GM12878 (cell line): ENCODE measurements at regions not wholly inside any gene's neighbourhood (a gene's known extent, or its start where the extent isn't known, plus 50 kb on each side); places are given as distances from the start of the nearest gene placed in this dataset.

Source experiments
- ATAC-seq: fragments of 200-7000 bp; cut with Tn5 transposase; 3 replicates; pipeline ENCODE4 v1.9.1; 2020; ENCODE audit warnings: mild to moderate bottlenecking, moderate library complexity
- BruUV-seq: library from RNA; stranded (reverse); fragments of 400-500 nt; replicated peaks from 2 replicates; lab custom pipeline; 2021; lab: Mats Ljungman, UMichigan
- CTCF ChIA-PET: fragments of 300-600 bp; sonication (Branson Sonifier 250); formaldehyde crosslinking; extraction: SDS; loops from one replicate; lab custom pipeline; 2021; ENCODE audit warnings: inconsistent platforms; lab: Yijun Ruan, JAX
- POLR2A ChIA-PET: fragments of 350-600 bp; formaldehyde crosslinking; extraction: SDS; loops from one replicate; lab custom pipeline; 2021; ENCODE audit warnings: inconsistent platforms; lab: Charles Lee
- RAD21 ChIA-PET: fragments of 300-600 bp; sonication (Branson Sonifier 250); formaldehyde crosslinking; loops from one replicate; lab custom pipeline; 2023; ENCODE audit warnings: antibody characterized with exemption; ENCODE audit not compliant: unreplicated experiment; lab: Charles Lee
- SMC1A ChIA-PET: fragments of 300-600 bp; sonication (Branson Sonifier 250); formaldehyde crosslinking; loops from one replicate; lab custom pipeline; 2023; ENCODE audit not compliant: unreplicated experiment, uncharacterized antibody; lab: Charles Lee
- DNase-seq: peaks from one replicate; pipeline ENCODE4 v3.0.0-alpha.2; 2011; ENCODE audit warnings: low read depth, low spot score
- FAIRE-seq: peaks from 3 replicates; lab custom pipeline; 2011; peaks lifted over from hg19 to GRCh38; lab: Jason Lieb, UNC
- H2AFZ ChIP-seq: 2 replicates; pipeline ENCODE4 v1.6.0; 2011; ENCODE audit warnings: low read depth, low read length, control low read depth; ENCODE audit not compliant: control insufficient read depth
- H3K27ac ChIP-seq: 2 replicates; pipeline ENCODE4 v1.5.1; 2011; ENCODE audit warnings: control low read depth; ENCODE audit not compliant: control insufficient read depth, insufficient read depth
- H3K27me3 ChIP-seq, 2 experiments: replicated peaks in 1 of 2; 2 replicates each; pipeline versions ENCODE4 v1.6.0 to v1.6.1; 2011; ENCODE audit warnings: low read length in 1 of 2; ENCODE audit not compliant: control insufficient read depth in 2 of 2, insufficient read depth in 2 of 2
- H3K36me3 ChIP-seq, 2 experiments: 2 replicates each; pipeline ENCODE4 v1.5.1; 2011; ENCODE audit warnings: low read length in 1 of 2; ENCODE audit not compliant: control insufficient read depth in 2 of 2, insufficient read depth in 2 of 2
- H3K4me1 ChIP-seq: 2 replicates; pipeline ENCODE4 v1.6.1; 2011; ENCODE audit warnings: mild to moderate bottlenecking, low read length, moderate library complexity, mixed read lengths; ENCODE audit not compliant: control insufficient read depth, insufficient read depth
- H3K4me2 ChIP-seq: 2 replicates; pipeline ENCODE4 v1.6.0; 2011; ENCODE audit warnings: control low read depth; ENCODE audit not compliant: control insufficient read depth, insufficient read depth
- H3K4me3 ChIP-seq: fragments of 200-600 bp; sonication (generic); 2 replicates; pipeline ENCODE4 v1.5.1; 2016
- H3K79me2 ChIP-seq: 2 replicates; pipeline ENCODE4 v1.6.0; 2011; ENCODE audit warnings: low read length; ENCODE audit not compliant: control insufficient read depth, insufficient read depth
- H3K9ac ChIP-seq: 2 replicates; pipeline ENCODE4 v1.8.0; 2011; ENCODE audit warnings: low read length, control low read depth, mixed read lengths; ENCODE audit not compliant: control insufficient read depth, insufficient read depth
- H3K9me3 ChIP-seq: replicated peaks from 3 replicates; pipeline ENCODE4 v1.5.1; 2011; ENCODE audit warnings: mild to moderate bottlenecking, low read length; ENCODE audit not compliant: control insufficient read depth, insufficient read depth
- H4K20me1 ChIP-seq: 2 replicates; pipeline ENCODE4 v1.6.0; 2011; ENCODE audit not compliant: control insufficient read depth, insufficient read depth
- BCL11A ChIP-seq: IDR thresholded peaks from 2 replicates; pipeline ENCODE4 v1.6.1; 2011; ENCODE audit warnings: low read depth, low read length
- BMI1 ChIP-seq: fragments of 450-650 bp; IDR thresholded peaks from 2 replicates; pipeline ENCODE4 v1.6.1; 2016; ENCODE audit warnings: mild to moderate bottlenecking, moderate library complexity, borderline replicate concordance
- EP300 ChIP-seq, 2 experiments: fragments of 150-350 bp in 1 of 2; IDR thresholded peaks; 2 replicates each; pipeline ENCODE4 v1.6.1; 2011 to 2012; ENCODE audit warnings: low read depth in 2 of 2, low read length in 2 of 2, borderline replicate concordance in 1 of 2, improper control_type of control experiment in 1 of 2, inconsistent platforms in 1 of 2; ENCODE audit not compliant: control insufficient read depth in 1 of 2
- WGBS: methylation state at CpG from one replicate; pipeline ENCODE4 v1.1.6; 2016; ENCODE audit warnings: low lambda C conversion rate; ENCODE audit not compliant: insufficient replicate concordance, insufficient coverage; ENCODE audit errors: missing lambda C conversion rate; 5-methylcytosine and 5-hydroxymethylcytosine counted together
- in situ Hi-C: fragments of 300-500 bp; cut with MboI; formaldehyde crosslinking; loops from 9 replicates; pipeline ENCODE4 v1.14.3; 2018; ENCODE audit warnings: mixed read lengths
- intact Hi-C: fragments of 100-400 bp; cut with micrococcal nuclease; formaldehyde crosslinking; loops from one replicate; pipeline ENCODE4 v1.14.2; 2022; ENCODE audit not compliant: unreplicated experiment
- TF ChIP-seq, protein P1 (sequence below): IDR thresholded peaks from 2 replicates; pipeline ENCODE4 v1.6.1; 2012; ENCODE audit warnings: improper control_type of control experiment, low read depth, low read length; ENCODE audit not compliant: insufficient replicate concordance
- TF ChIP-seq, protein P2 (sequence below): IDR thresholded peaks from 2 replicates; pipeline ENCODE4 v1.6.1; 2011; ENCODE audit warnings: borderline replicate concordance, low read depth, mild to moderate bottlenecking, moderate library complexity, mixed read lengths, low read length; ENCODE audit not compliant: insufficient read depth; ENCODE audit errors: extremely low read length
- TF ChIP-seq, protein P3 (sequence below): fragments of 450-650 bp; IDR thresholded peaks from 2 replicates; pipeline ENCODE4 v1.6.1; 2017; ENCODE audit warnings: mild to moderate bottlenecking, low read depth, inconsistent platforms; ENCODE audit not compliant: poor library complexity, severe bottlenecking

DNA sequence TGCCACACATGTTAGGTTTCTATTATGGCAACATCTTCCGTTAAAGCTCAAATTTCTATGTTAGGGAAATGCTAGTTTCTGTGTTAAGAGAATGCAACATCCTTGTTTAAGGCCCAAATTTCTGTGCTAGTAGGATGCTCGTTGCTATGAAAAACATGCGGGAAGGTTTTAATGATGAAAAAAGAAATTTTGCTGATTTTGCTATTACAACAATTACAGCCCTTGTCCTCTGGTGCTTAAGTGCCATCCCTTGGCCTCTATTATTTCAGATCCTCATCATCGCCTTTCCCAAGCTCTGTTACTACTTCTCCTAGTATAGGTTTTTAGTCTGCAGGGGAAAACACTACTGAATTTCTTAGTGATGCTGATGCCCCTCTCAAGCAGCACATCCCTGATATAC lies 412.6 kb upstream of the NDST3 start:
- Histone ChIP-seq H4K20me1 (no peaks in the 10 kb centered on the region), H3K36me3 (no peaks in the 10 kb centered on the region), H3K79me2 (no peaks in the 10 kb centered on the region), H3K4me1 (no peaks in the 10 kb centered on the region), H3K4me2 (no peak overlapping the region), H3K9me3 (no peaks in the 10 kb centered on the region), H3K27me3 (no peaks in the 10 kb centered on the region), H3K9ac (no peak overlapping the region), H2AFZ (no peak overlapping the region), H3K27ac (no peak overlapping the region), H3K4me3 (no peak overlapping the region)
- ChIA-PET CTCF (no interaction called here), POLR2A (no interaction called here), RAD21 (no interaction called here), SMC1A (interaction anchor here (0.7 kb wide), 1 partner anchor 86 kb away, joined by 3 read pairs; no protein-coding TSS in a partner anchor)
- no peak for DNase-seq
- WGBS: 46% methylated on average over 4 of the region's 4 CpGs
- no TSS peak for BruUV-seq
- FAIRE-seq: no peak
- TF ChIP-seq BCL11A: no peak
- in situ Hi-C loops (no loop called here), intact Hi-C loops (no loop called here)
- no peak for ATAC-seq

DNA sequence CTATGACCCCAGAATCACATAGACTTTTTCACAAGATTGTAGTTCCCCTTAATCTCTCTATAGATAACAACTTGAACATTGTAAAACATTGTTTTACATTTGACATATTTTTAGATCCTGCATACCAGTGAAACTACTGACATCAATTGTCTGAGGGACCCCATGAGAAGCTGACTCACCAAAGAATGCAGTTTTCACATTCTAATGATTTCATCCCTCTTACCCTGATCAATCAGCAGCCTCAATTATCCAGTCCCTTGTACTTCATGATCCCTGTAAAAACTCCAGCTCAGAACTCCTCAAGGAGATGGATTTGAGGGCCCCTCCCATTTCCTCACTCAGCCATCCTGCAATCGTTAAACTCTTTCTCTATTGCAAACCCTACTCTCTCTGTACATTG lies 411.0 kb upstream of the NDST3 start:
- no peak for FAIRE-seq
- no peaks in the 10 kb centered on the region for H4K20me1 ChIP-seq
- SMC1A ChIA-PET: interaction anchor here (1.3 kb wide), 1 partner anchor 78 kb away, joined by 3 read pairs; no protein-coding TSS in a partner anchor
- TF ChIP-seq, protein P1, sequence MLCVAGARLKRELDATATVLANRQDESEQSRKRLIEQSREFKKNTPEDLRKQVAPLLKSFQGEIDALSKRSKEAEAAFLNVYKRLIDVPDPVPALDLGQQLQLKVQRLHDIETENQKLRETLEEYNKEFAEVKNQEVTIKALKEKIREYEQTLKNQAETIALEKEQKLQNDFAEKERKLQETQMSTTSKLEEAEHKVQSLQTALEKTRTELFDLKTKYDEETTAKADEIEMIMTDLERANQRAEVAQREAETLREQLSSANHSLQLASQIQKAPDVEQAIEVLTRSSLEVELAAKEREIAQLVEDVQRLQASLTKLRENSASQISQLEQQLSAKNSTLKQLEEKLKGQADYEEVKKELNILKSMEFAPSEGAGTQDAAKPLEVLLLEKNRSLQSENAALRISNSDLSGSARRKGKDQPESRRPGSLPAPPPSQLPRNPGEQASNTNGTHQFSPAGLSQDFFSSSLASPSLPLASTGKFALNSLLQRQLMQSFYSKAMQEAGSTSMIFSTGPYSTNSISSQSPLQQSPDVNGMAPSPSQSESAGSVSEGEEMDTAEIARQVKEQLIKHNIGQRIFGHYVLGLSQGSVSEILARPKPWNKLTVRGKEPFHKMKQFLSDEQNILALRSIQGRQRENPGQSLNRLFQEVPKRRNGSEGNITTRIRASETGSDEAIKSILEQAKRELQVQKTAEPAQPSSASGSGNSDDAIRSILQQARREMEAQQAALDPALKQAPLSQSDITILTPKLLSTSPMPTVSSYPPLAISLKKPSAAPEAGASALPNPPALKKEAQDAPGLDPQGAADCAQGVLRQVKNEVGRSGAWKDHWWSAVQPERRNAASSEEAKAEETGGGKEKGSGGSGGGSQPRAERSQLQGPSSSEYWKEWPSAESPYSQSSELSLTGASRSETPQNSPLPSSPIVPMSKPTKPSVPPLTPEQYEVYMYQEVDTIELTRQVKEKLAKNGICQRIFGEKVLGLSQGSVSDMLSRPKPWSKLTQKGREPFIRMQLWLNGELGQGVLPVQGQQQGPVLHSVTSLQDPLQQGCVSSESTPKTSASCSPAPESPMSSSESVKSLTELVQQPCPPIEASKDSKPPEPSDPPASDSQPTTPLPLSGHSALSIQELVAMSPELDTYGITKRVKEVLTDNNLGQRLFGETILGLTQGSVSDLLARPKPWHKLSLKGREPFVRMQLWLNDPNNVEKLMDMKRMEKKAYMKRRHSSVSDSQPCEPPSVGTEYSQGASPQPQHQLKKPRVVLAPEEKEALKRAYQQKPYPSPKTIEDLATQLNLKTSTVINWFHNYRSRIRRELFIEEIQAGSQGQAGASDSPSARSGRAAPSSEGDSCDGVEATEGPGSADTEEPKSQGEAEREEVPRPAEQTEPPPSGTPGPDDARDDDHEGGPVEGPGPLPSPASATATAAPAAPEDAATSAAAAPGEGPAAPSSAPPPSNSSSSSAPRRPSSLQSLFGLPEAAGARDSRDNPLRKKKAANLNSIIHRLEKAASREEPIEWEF: no peak
- TF ChIP-seq EP300 (IDR thresholded peaks at IDR 0.05; ENCODE audit: borderline replicate concordance in 1 of 2, control insufficient read depth in 1 of 2, low read depth in 2 of 2, low read length in 2 of 2) (no peak), BMI1 (no peak)
- TF ChIP-seq, protein P2, sequence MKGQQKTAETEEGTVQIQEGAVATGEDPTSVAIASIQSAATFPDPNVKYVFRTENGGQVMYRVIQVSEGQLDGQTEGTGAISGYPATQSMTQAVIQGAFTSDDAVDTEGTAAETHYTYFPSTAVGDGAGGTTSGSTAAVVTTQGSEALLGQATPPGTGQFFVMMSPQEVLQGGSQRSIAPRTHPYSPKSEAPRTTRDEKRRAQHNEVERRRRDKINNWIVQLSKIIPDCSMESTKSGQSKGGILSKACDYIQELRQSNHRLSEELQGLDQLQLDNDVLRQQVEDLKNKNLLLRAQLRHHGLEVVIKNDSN: no peak
- TF ChIP-seq, protein P3, sequence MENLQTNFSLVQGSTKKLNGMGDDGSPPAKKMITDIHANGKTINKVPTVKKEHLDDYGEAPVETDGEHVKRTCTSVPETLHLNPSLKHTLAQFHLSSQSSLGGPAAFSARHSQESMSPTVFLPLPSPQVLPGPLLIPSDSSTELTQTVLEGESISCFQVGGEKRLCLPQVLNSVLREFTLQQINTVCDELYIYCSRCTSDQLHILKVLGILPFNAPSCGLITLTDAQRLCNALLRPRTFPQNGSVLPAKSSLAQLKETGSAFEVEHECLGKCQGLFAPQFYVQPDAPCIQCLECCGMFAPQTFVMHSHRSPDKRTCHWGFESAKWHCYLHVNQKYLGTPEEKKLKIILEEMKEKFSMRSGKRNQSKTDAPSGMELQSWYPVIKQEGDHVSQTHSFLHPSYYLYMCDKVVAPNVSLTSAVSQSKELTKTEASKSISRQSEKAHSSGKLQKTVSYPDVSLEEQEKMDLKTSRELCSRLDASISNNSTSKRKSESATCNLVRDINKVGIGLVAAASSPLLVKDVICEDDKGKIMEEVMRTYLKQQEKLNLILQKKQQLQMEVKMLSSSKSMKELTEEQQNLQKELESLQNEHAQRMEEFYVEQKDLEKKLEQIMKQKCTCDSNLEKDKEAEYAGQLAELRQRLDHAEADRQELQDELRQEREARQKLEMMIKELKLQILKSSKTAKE: no peak
- TF ChIP-seq, all 136 proteins: peak for 0
- no peak overlapping the region for H3K27ac ChIP-seq
- 12% methylated on average over 1 of the region's 1 CpG for WGBS
- H3K4me1 ChIP-seq: no peaks in the 10 kb centered on the region
- no TSS peak for BruUV-seq
- H3K4me2 ChIP-seq: no peak overlapping the region
- ChIA-PET POLR2A (no interaction called here), CTCF (no interaction called here), RAD21 (no interaction called here)
- no peak overlapping the region for H2AFZ ChIP-seq
- no peaks in the 10 kb centered on the region for H3K36me3 ChIP-seq
- H3K9me3 ChIP-seq: no peaks in the 10 kb centered on the region
- H3K4me3 ChIP-seq: no peak overlapping the region
- intact Hi-C loops (no loop called here), in situ Hi-C loops (no loop called here)
- H3K27me3 ChIP-seq: no peaks in the 10 kb centered on the region
- ATAC-seq (no peak), DNase-seq (no peak)
- no peak overlapping the region for H3K9ac ChIP-seq
- H3K79me2 ChIP-seq: no peaks in the 10 kb centered on the region
